ENCODE measurements at regions not wholly inside any gene's neighbourhood (a gene's known extent, or its start where the extent isn't known, plus 50 kb on each side); places are given as distances from the start of the nearest gene placed in this dataset.
A peak's percentile ranks its signal among the peaks of the same experiment; 100 is the strongest.

- ATAC-seq (no peak), DNase-seq (ENCODE audit: extremely low read depth in 1 of 4, low spot score in 3 of 4) (no peak), FAIRE-seq (no peak)
- Histone ChIP-seq H3K4me3 (no peak overlapping the region), H3K27ac (ENCODE audit: extremely low read depth, low read depth, low read length) (no peak overlapping the region), H4K20me1 (replicated peaks; ENCODE audit: control insufficient read depth, insufficient read depth, low read length) (no peaks in the 10 kb centered on the region), H3K36me3 (ENCODE audit: control insufficient read depth, insufficient read depth, low read length) (no peaks in the 10 kb centered on the region), H3K9me1 (ENCODE audit: control insufficient read depth, insufficient read depth, low read length) (no peaks in the 10 kb centered on the region), H3K79me2 (ENCODE audit: control insufficient read depth, insufficient read depth, low read length) (no peaks in the 10 kb centered on the region), H3K9me3 (replicated peaks; ENCODE audit: control insufficient read depth, insufficient read depth, low read depth, low read length) (no peaks in the 10 kb centered on the region), H3K4me1 (replicated peaks in 1 of 2; ENCODE audit: control insufficient read depth in 2 of 2, insufficient read depth in 2 of 2, low read length in 2 of 2) (no peaks in the 10 kb centered on the region), H3K9ac (ENCODE audit: insufficient read depth in 1 of 2, low read depth in 2 of 2, low read length in 2 of 2) (no peak overlapping the region), H2AFZ (ENCODE audit: low read depth, low read length) (no peak overlapping the region), H3K4me2 (ENCODE audit: insufficient read depth, low read length) (no peak overlapping the region), H3K27me3 (ENCODE audit: control insufficient read depth in 2 of 2, insufficient read depth in 2 of 2, low read length in 2 of 2) (no peaks in the 10 kb centered on the region)
- ChIA-PET POLR2A (no interaction called here), CTCF (ENCODE audit: low intra/inter-chr PET ratio) (no interaction called here)
- in situ Hi-C loops (cut with MboI) (no loop called here), intact Hi-C loops (cut with micrococcal nuclease) (no loop called here)
- TF ChIP-seq OTX1 (CRISPR knock-in tag; IDR thresholded peaks at IDR 0.05) = no peak
- peak; percentile 75 for TF ChIP-seq ZNF316 (IDR thresholded peaks at IDR 0.05)
- TF ChIP-seq CHCHD3 (CRISPR knock-in tag; IDR thresholded peaks at IDR 0.05) = no peak
- TF ChIP-seq MAFK (IDR thresholded peaks at IDR 0.05; ENCODE audit: low read length) = peak; percentile 26; the same call in 1 of the 2 replicates
- no peak for TF ChIP-seq ARID3A (IDR thresholded peaks at IDR 0.05; ENCODE audit: borderline replicate concordance, low read depth, low read length)
- peak; percentile 51; the same call in 1 of the 2 replicates for TF ChIP-seq C11orf30 (IDR thresholded peaks at IDR 0.05; ENCODE audit: low read depth)
- TF ChIP-seq GABPB2 (CRISPR knock-in tag; conservative IDR thresholded peaks at IDR 0.05) = no peak
- peak; percentile 39; the same call in 1 of the 2 replicates for TF ChIP-seq MAFG (tag; conservative IDR thresholded peaks at IDR 0.05)
- TF ChIP-seq ZHX1 (conservative IDR thresholded peaks at IDR 0.05; ENCODE audit: low read length) = no peak
- no TSS peak for BruUV-seq (replicated peaks)
Observed at GRCh38 chr4:170157670-170158069, 67.9 kb upstream of the AADAT start.

Data from K562 (cell line).